ENCODE measurements at regions not wholly inside any gene's neighbourhood (a gene's known extent, or its start where the extent isn't known, plus 50 kb on each side); places are given as distances from the start of the nearest gene placed in this dataset.

- DNase-seq (no peak), ATAC-seq (no peak)
Observed at GRCh38 chr10:8481718-8482504, 427.4 kb downstream of the GATA3 start.

GRCh38 chr10:8485032-8485431 lies 430.5 kb downstream of the GATA3 start:
- DNase-seq, result no peak
- ATAC-seq, result no peak

GRCh38 chr10:8487346-8487745 lies 432.9 kb downstream of the GATA3 start:
- ATAC-seq (no peak), DNase-seq (no peak)

- ATAC-seq, result no peak
- DNase-seq, result no peak
Observed at GRCh38 chr10:8489232-8489631, 434.7 kb downstream of the GATA3 start.

- ATAC-seq, result no peak
- DNase-seq, result no peak
Observed at GRCh38 chr10:8489823-8490222, 435.3 kb downstream of the GATA3 start.

- no peak for DNase-seq
- ATAC-seq, result no peak
Observed at GRCh38 chr10:8498290-8498689, 443.8 kb downstream of the GATA3 start.

- DNase-seq, result peak; percentile 8
- peak; percentile 79 for ATAC-seq
Observed at GRCh38 chr10:8498881-8499280, 444.4 kb downstream of the GATA3 start.

- DNase-seq (no peak), ATAC-seq (no peak)
Observed at GRCh38 chr10:8499312-8499711, 444.8 kb downstream of the GATA3 start.

- DNase-seq (no peak), ATAC-seq (no peak)
Observed at GRCh38 chr10:8499752-8500390, 445.4 kb downstream of the GATA3 start.

- DNase-seq (no peak), ATAC-seq (no peak)
Observed at GRCh38 chr10:8502573-8502972, 448.1 kb downstream of the GATA3 start.

- no peak for ATAC-seq
- no peak for DNase-seq
Observed at GRCh38 chr10:8504499-8504898, 450.0 kb downstream of the GATA3 start.

- DNase-seq, result no peak
Observed at GRCh38 chr10:8507156-8507555, 452.7 kb downstream of the GATA3 start.

GRCh38 chr10:8508882-8509281 lies 454.4 kb downstream of the GATA3 start:
- DNase-seq (no peak), ATAC-seq (no peak)

More at GRCh38 chr10:8507156-8507555, 452.7 kb downstream of the GATA3 start:
- no peak for ATAC-seq

GRCh38 chr10:8510471-8510870 lies 456.0 kb downstream of the GATA3 start:
- no peak for DNase-seq

GRCh38 chr10:8511026-8511425 lies 456.5 kb downstream of the GATA3 start:
- ATAC-seq (no peak), DNase-seq (no peak)

More at GRCh38 chr10:8510471-8510870, 456.0 kb downstream of the GATA3 start:
- no peak for ATAC-seq

- DNase-seq (no peak), ATAC-seq (no peak)
Observed at GRCh38 chr10:8513155-8514147, 459.0 kb downstream of the GATA3 start.

GRCh38 chr10:8520382-8520781 lies 465.9 kb downstream of the GATA3 start:
- ATAC-seq, result no peak
- no peak for DNase-seq

- no peak for DNase-seq
Observed at GRCh38 chr10:8527773-8528172, 473.3 kb downstream of the GATA3 start.

GRCh38 chr10:8531116-8531515 lies 476.6 kb downstream of the GATA3 start:
- DNase-seq, result no peak
- no peak for ATAC-seq

More at GRCh38 chr10:8527773-8528172, 473.3 kb downstream of the GATA3 start:
- ATAC-seq, result no peak

GRCh38 chr10:8532647-8533046 lies 478.2 kb downstream of the GATA3 start:
- ATAC-seq, result no peak
- no peak for DNase-seq

- no peak for DNase-seq
- ATAC-seq, result no peak
Observed at GRCh38 chr10:8533462-8533861, 479.0 kb downstream of the GATA3 start.

- no peak for DNase-seq
- ATAC-seq, result no peak
Observed at GRCh38 chr10:8534096-8534495, 479.6 kb downstream of the GATA3 start.

Measured in stimulated activated naive CD8-positive, alpha-beta T cell treated with anti-CD3 and anti-CD28 coated beads, Interleukin-15, Interleukin-2, amounts not matched to agents 100 U/mL and 50 U/mL, for 24 hours (primary cell).